GM19025 (cell line): ENCODE measurements at regions not wholly inside any gene's neighbourhood (a gene's known extent, or its start where the extent isn't known, plus 50 kb on each side); places are given as distances from the start of the nearest gene placed in this dataset.
"Not testable (repeated sequence)": the region's sequence is repeated elsewhere in the genome, so short reads cannot be mapped to it uniquely, and the experiment has no call there.

Experiments used
- ATAC-seq: cut with Tn5 transposase; IDR thresholded peaks from one replicate; pipeline ENCODE4 v1.9.1; 2021; ENCODE audit warnings: mild to moderate bottlenecking, low read depth, moderate library complexity; ENCODE audit not compliant: unreplicated experiment

- no peak for ATAC-seq
Observed at GRCh38 chr2:39838589-39838988, 59.5 kb upstream of the THUMPD2 start.

- peak; percentile 81 for ATAC-seq
Observed at GRCh38 chr2:39837856-39838453, 58.9 kb upstream of the THUMPD2 start.

- no peak for ATAC-seq
Observed at GRCh38 chr2:39836638-39837037, 57.6 kb upstream of the THUMPD2 start.

- ATAC-seq: no peak
Observed at GRCh38 chr2:39834426-39834825, 55.4 kb upstream of the THUMPD2 start.

- ATAC-seq: not testable (repeated sequence)
Observed at GRCh38 chr2:39830610-39831009, 51.6 kb upstream of the THUMPD2 start.
